NCI-H226 (cell line): ENCODE measurements at regions not wholly inside any gene's neighbourhood (a gene's known extent, or its start where the extent isn't known, plus 50 kb on each side); places are given as distances from the start of the nearest gene placed in this dataset.
"Not testable (repeated sequence)": the region's sequence is repeated elsewhere in the genome, so short reads cannot be mapped to it uniquely, and the experiment has no call there.

Experiments
- DNase-seq: peaks from one replicate; pipeline ENCODE4 v3.0.0-alpha.2; 2015

GRCh38 chr12:125515887-125516286 is 450.7 kb downstream of the AACS start:
- no peak for DNase-seq

GRCh38 chr12:125518074-125518473 is 452.8 kb downstream of the AACS start:
- DNase-seq = no peak

GRCh38 chr12:125519026-125519651 is 453.9 kb downstream of the AACS start:
- no peak for DNase-seq

- no peak for DNase-seq
These were observed 460.6 kb downstream of the AACS start for GRCh38 chr12:125525879-125526278.

GRCh38 chr12:125528281-125528680 is 463.0 kb downstream of the AACS start:
- DNase-seq = no peak

- DNase-seq = no peak
These were observed 465.0 kb downstream of the AACS start for GRCh38 chr12:125530201-125530600.

GRCh38 chr12:125530876-125531275 is 465.6 kb downstream of the AACS start:
- no peak for DNase-seq

- DNase-seq = no peak
These were observed 466.3 kb downstream of the AACS start for GRCh38 chr12:125531574-125531973.

GRCh38 chr12:125533434-125534029 is 468.3 kb downstream of the AACS start:
- no peak for DNase-seq

- no peak for DNase-seq
These were observed 473.4 kb downstream of the AACS start for GRCh38 chr12:125538401-125539199.

GRCh38 chr12:125540580-125541204 is 475.5 kb downstream of the AACS start:
- no peak for DNase-seq

- DNase-seq = no peak
These were observed 479.7 kb downstream of the AACS start for GRCh38 chr12:125544960-125545359.

- no peak for DNase-seq
These were observed 483.9 kb downstream of the AACS start for GRCh38 chr12:125549171-125549570.

GRCh38 chr12:125549836-125550235 is 484.6 kb downstream of the AACS start:
- DNase-seq = no peak

- DNase-seq = no peak
These were observed 487.1 kb downstream of the AACS start for GRCh38 chr12:125552295-125552694.

GRCh38 chr12:125561008-125561407 is 495.8 kb downstream of the AACS start:
- DNase-seq = not testable (repeated sequence)

GRCh38 chr12:125564753-125565152 is 499.5 kb downstream of the AACS start:
- DNase-seq = no peak

GRCh38 chr12:125567581-125567980 is 502.3 kb downstream of the AACS start:
- DNase-seq = no peak

GRCh38 chr12:125568306-125568705 is 503.1 kb downstream of the AACS start:
- no peak for DNase-seq

- no peak for DNase-seq
These were observed 508.0 kb downstream of the AACS start for GRCh38 chr12:125573271-125573670.

GRCh38 chr12:125577334-125577733 is 512.1 kb downstream of the AACS start:
- no peak for DNase-seq

- DNase-seq = no peak
These were observed 514.7 kb downstream of the AACS start for GRCh38 chr12:125579916-125580315.

GRCh38 chr12:125583071-125583470 is 517.8 kb downstream of the AACS start:
- DNase-seq = no peak

- no peak for DNase-seq
These were observed 521.2 kb downstream of the AACS start for GRCh38 chr12:125586441-125586840.
